Mucosa of descending colon (tissue), 3 donors: ENCODE measurements at regions not wholly inside any gene's neighbourhood (a gene's known extent, or its start where the extent isn't known, plus 50 kb on each side); places are given as distances from the start of the nearest gene placed in this dataset.
"Not testable (repeated sequence)": the region's sequence is repeated elsewhere in the genome, so short reads cannot be mapped to it uniquely, and the experiment has no call there.

ENCODE experiments used
- ATAC-seq: fragments of 200-7000 bp; cut with Tn5 transposase; one replicate; pipeline ENCODE4 v1.9.1; 2020; ENCODE audit warnings: mild to moderate bottlenecking, moderate library complexity
- DNase-seq, 3 donors: peaks; one replicate each; pipeline ENCODE4 v3.0.0-alpha.2; 2020
- H3K36me3 ChIP-seq: fragments of 200-600 bp; one replicate; pipeline ENCODE4 v1.8.0; 2021; ENCODE audit warnings: low read depth, mild to moderate bottlenecking
- H3K4me1 ChIP-seq: fragments of 200-600 bp; one replicate; pipeline ENCODE4 v1.8.0; 2021; ENCODE audit warnings: low read depth, mild to moderate bottlenecking
- H3K4me3 ChIP-seq: fragments of 200-600 bp; one replicate; pipeline ENCODE4 v1.8.0; 2021; ENCODE audit warnings: mild to moderate bottlenecking
- H3K9me3 ChIP-seq: fragments of 200-600 bp; one replicate; pipeline ENCODE4 v1.8.0; 2021; ENCODE audit warnings: mild to moderate bottlenecking
- CTCF ChIP-seq: fragments of 200-600 bp; IDR thresholded peaks from one replicate; pipeline ENCODE4 v1.8.0; 2022; ENCODE audit warnings: antibody characterized with exemption, mild to moderate bottlenecking
- intact Hi-C, 2 donors: fragments of 100-400 bp; cut with DNase I in 1 of 2; cut with micrococcal nuclease in 1 of 2; formaldehyde crosslinking; loops; one replicate each; pipeline versions ENCODE4 v1.11.0 to v1.11.1; 2022; cut with DNase I, micrococcal nuclease
- donor health status: DM: no; HTN: no; CAD: no; lungs with moderate emphysema.
- donor health status: DM: no; HTN: no; CAD: no.
- donor health status: DM: no; HTN: yes; CAD: no.

GRCh38 chr15:39029741-39030140 lies 465.1 kb upstream of the RASGRP1 start:
- Histone ChIP-seq H3K36me3 (no peaks in the 10 kb centered on the region), H3K9me3 (no peaks in the 10 kb centered on the region), H3K4me1 (no peaks in the 10 kb centered on the region), H3K4me3 (no peak overlapping the region)
- ATAC-seq (no peak), DNase-seq (no peak)
- TF ChIP-seq CTCF, result no peak
- intact Hi-C loops, result no loop called here

- Histone ChIP-seq H3K9me3 (no peaks in the 10 kb centered on the region), H3K4me3 (no peak overlapping the region), H3K4me1 (no peaks in the 10 kb centered on the region), H3K36me3 (no peaks in the 10 kb centered on the region)
- DNase-seq, result no peak
- intact Hi-C loops, result no loop called here
- TF ChIP-seq CTCF, result no peak
- ATAC-seq, result no peak
These were observed 465.9 kb upstream of the RASGRP1 start for GRCh38 chr15:39030291-39031070.

GRCh38 chr15:39031596-39031995 lies 467.0 kb upstream of the RASGRP1 start:
- Histone ChIP-seq H3K9me3 (no peaks in the 10 kb centered on the region), H3K36me3 (no peaks in the 10 kb centered on the region), H3K4me3 (no peak overlapping the region), H3K4me1 (no peaks in the 10 kb centered on the region)
- intact Hi-C loops, result no loop called here
- TF ChIP-seq CTCF, result no peak
- ATAC-seq, result no peak
- no peak for DNase-seq

- TF ChIP-seq CTCF, result no peak
- H3K4me1 ChIP-seq, result no peaks in the 10 kb centered on the region
- intact Hi-C loops, result no loop called here
- no peaks in the 10 kb centered on the region for H3K36me3 ChIP-seq
- DNase-seq (no peak), ATAC-seq (no peak)
- no peak overlapping the region for H3K4me3 ChIP-seq
- no peaks in the 10 kb centered on the region for H3K9me3 ChIP-seq
These were observed 470.2 kb upstream of the RASGRP1 start for GRCh38 chr15:39034816-39035215.

GRCh38 chr15:39037611-39038010 lies 473.0 kb upstream of the RASGRP1 start:
- H3K36me3 ChIP-seq, DNase-seq, H3K4me3 ChIP-seq, intact Hi-C loops, H3K9me3 ChIP-seq, ATAC-seq, H3K4me1 ChIP-seq: not testable (repeated sequence)

GRCh38 chr15:39040861-39041260 lies 476.2 kb upstream of the RASGRP1 start:
- no peaks in the 10 kb centered on the region for H3K4me1 ChIP-seq
- DNase-seq, result no peak
- intact Hi-C loops, result no loop called here
- no peaks in the 10 kb centered on the region for H3K36me3 ChIP-seq
- ATAC-seq, result peak; percentile 47
- H3K4me3 ChIP-seq, result no peak overlapping the region
- no peaks in the 10 kb centered on the region for H3K9me3 ChIP-seq
- no peak for TF ChIP-seq CTCF
